ENCODE measurements at regions not wholly inside any gene's neighbourhood (a gene's known extent, or its start where the extent isn't known, plus 50 kb on each side); places are given as distances from the start of the nearest gene placed in this dataset.

- no peaks in the 10 kb centered on the region for H3K9me3 ChIP-seq (ENCODE audit: low read length)
- intact Hi-C loops (cut with micrococcal nuclease; ENCODE audit: unreplicated experiment), result no loop called here
- H3K9me2 ChIP-seq (ENCODE audit: insufficient read depth, low read length), result no peaks in the 10 kb centered on the region
- no peak overlapping the region for H2AFZ ChIP-seq (ENCODE audit: low read length)
- no peak for DNase-seq (ENCODE audit: low spot score)
- no peak overlapping the region for H3K4me3 ChIP-seq (ENCODE audit: low read depth, low read length, poor library complexity, severe bottlenecking)
- ChIA-PET POLR2A (no interaction called here), CTCF (ENCODE audit: unreplicated experiment) (no interaction called here)
- no peaks in the 10 kb centered on the region for H3K4me1 ChIP-seq (ENCODE audit: insufficient read depth, low read length, poor library complexity, severe bottlenecking)
- no peak overlapping the region for H3K4me2 ChIP-seq (ENCODE audit: low read length)
- H4K20me1 ChIP-seq (ENCODE audit: insufficient read depth, low read length), result no peaks in the 10 kb centered on the region
- TF ChIP-seq EZH2phosphoT487 (IDR thresholded peaks at IDR 0.05; ENCODE audit: borderline replicate concordance, low read depth, low read length), result no peak
- TF ChIP-seq, protein P1, sequence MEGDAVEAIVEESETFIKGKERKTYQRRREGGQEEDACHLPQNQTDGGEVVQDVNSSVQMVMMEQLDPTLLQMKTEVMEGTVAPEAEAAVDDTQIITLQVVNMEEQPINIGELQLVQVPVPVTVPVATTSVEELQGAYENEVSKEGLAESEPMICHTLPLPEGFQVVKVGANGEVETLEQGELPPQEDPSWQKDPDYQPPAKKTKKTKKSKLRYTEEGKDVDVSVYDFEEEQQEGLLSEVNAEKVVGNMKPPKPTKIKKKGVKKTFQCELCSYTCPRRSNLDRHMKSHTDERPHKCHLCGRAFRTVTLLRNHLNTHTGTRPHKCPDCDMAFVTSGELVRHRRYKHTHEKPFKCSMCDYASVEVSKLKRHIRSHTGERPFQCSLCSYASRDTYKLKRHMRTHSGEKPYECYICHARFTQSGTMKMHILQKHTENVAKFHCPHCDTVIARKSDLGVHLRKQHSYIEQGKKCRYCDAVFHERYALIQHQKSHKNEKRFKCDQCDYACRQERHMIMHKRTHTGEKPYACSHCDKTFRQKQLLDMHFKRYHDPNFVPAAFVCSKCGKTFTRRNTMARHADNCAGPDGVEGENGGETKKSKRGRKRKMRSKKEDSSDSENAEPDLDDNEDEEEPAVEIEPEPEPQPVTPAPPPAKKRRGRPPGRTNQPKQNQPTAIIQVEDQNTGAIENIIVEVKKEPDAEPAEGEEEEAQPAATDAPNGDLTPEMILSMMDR (conservative IDR thresholded peaks at IDR 0.05; ENCODE audit: low read length), result no peak
- no peaks in the 10 kb centered on the region for H3K36me3 ChIP-seq (ENCODE audit: insufficient read depth, low read length)
- H3K27ac ChIP-seq (ENCODE audit: low read depth, low read length, poor library complexity, severe bottlenecking), result no peak overlapping the region
- no peaks in the 10 kb centered on the region for H3K79me2 ChIP-seq (ENCODE audit: insufficient read depth, low read depth, low read length)
- no TSS peak for BruUV-seq (replicated peaks)
These were observed 515.2 kb downstream of the NTRK3 start for GRCh38 chr15:87741350-87741749.

DNA sequence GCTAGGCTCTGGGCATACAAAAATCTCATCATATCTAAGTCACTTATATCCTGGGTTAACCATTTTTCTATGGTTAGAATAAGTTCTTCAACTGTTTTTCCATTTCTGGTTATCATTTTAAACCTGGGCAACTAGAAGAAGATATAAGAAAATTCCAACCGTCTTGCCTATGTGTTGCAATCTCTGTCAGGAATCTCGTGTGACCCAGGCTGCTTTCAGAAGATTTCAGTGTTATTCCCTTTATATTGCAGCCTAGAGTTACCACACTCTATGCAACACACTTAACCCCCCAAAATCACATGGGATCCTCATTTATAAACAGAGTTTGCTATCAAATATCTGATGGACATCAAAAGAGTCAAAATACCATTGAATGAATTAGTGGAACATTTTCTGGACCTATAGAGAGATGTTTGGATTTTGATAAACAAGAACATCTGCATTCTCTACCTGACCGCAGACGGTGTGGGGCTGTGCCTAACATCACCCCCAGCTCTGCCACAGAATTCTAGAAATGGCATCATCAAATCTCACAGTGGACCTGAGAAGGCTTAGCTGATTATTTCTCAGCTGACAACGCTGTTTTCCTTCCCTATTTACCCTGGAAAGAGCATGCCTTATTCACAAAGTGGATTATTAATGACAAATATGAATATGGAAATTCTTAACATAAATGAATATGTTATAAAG lies 515.7 kb downstream of the NTRK3 start:
- Histone ChIP-seq H3K9me3 (ENCODE audit: low read length) (no peaks in the 10 kb centered on the region), H3K4me3 (ENCODE audit: low read depth, low read length, poor library complexity, severe bottlenecking) (no peak overlapping the region), H3K27ac (ENCODE audit: low read depth, low read length, poor library complexity, severe bottlenecking) (no peak overlapping the region), H4K20me1 (ENCODE audit: insufficient read depth, low read length) (no peaks in the 10 kb centered on the region), H3K4me2 (ENCODE audit: low read length) (no peak overlapping the region), H3K9me2 (ENCODE audit: insufficient read depth, low read length) (no peaks in the 10 kb centered on the region), H2AFZ (ENCODE audit: low read length) (no peak overlapping the region), H3K79me2 (ENCODE audit: insufficient read depth, low read depth, low read length) (no peaks in the 10 kb centered on the region), H3K36me3 (ENCODE audit: insufficient read depth, low read length) (no peaks in the 10 kb centered on the region), H3K4me1 (ENCODE audit: insufficient read depth, low read length, poor library complexity, severe bottlenecking) (no peaks in the 10 kb centered on the region)
- BruUV-seq (replicated peaks), result no TSS peak
- ChIA-PET CTCF (ENCODE audit: unreplicated experiment) (no interaction called here), POLR2A (no interaction called here)
- no peak for TF ChIP-seq EZH2phosphoT487 (IDR thresholded peaks at IDR 0.05; ENCODE audit: borderline replicate concordance, low read depth, low read length)
- TF ChIP-seq, protein P1 (conservative IDR thresholded peaks at IDR 0.05; ENCODE audit: low read length), result no peak
- intact Hi-C loops (cut with micrococcal nuclease; ENCODE audit: unreplicated experiment), result no loop called here
- DNase-seq (ENCODE audit: low spot score), result no peak

DNA sequence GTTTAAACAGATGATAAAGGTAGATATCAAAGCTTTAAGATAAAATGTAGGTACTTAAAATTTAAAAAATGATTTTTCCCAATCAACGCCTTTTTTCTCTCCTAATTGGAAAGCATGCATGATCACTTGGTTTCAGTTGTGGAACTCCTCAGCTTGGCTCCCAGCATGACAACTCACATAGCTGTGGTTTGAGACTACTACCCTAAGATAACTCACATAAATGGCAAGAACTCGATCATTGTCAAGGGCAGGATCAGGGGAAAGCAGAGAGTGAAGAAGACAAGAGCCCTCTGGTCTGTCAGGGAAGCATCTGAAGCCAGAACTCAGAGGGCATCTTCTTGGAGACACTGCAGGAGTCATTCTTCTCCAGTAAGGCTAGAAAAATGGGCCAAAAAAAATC lies 516.7 kb downstream of the NTRK3 start:
- Histone ChIP-seq H3K4me1 (ENCODE audit: insufficient read depth, low read length, poor library complexity, severe bottlenecking) (no peaks in the 10 kb centered on the region), H3K36me3 (ENCODE audit: insufficient read depth, low read length) (no peaks in the 10 kb centered on the region), H3K9me3 (ENCODE audit: low read length) (no peaks in the 10 kb centered on the region), H3K27ac (ENCODE audit: low read depth, low read length, poor library complexity, severe bottlenecking) (no peak overlapping the region), H4K20me1 (ENCODE audit: insufficient read depth, low read length) (no peaks in the 10 kb centered on the region), H2AFZ (ENCODE audit: low read length) (no peak overlapping the region), H3K4me2 (ENCODE audit: low read length) (no peak overlapping the region), H3K4me3 (ENCODE audit: low read depth, low read length, poor library complexity, severe bottlenecking) (no peak overlapping the region), H3K9me2 (ENCODE audit: insufficient read depth, low read length) (no peaks in the 10 kb centered on the region), H3K79me2 (ENCODE audit: insufficient read depth, low read depth, low read length) (no peaks in the 10 kb centered on the region)
- TF ChIP-seq EZH2phosphoT487 (IDR thresholded peaks at IDR 0.05; ENCODE audit: borderline replicate concordance, low read depth, low read length), result no peak
- TF ChIP-seq, protein P1 (conservative IDR thresholded peaks at IDR 0.05; ENCODE audit: low read length), result no peak
- intact Hi-C loops (cut with micrococcal nuclease; ENCODE audit: unreplicated experiment), result no loop called here
- no peak for DNase-seq (ENCODE audit: low spot score)
- BruUV-seq (replicated peaks), result no TSS peak
- ChIA-PET POLR2A (no interaction called here), CTCF (ENCODE audit: unreplicated experiment) (no interaction called here)

Measured in OCI-LY7 (cell line).